ENCODE measurements at regions not wholly inside any gene's neighbourhood (a gene's known extent, or its start where the extent isn't known, plus 50 kb on each side); places are given as distances from the start of the nearest gene placed in this dataset.

- no peak for DNase-seq (ENCODE audit: low read depth)
These were observed 372.6 kb downstream of the SOX11 start for GRCh38 chr2:6064757-6065156.

DNA sequence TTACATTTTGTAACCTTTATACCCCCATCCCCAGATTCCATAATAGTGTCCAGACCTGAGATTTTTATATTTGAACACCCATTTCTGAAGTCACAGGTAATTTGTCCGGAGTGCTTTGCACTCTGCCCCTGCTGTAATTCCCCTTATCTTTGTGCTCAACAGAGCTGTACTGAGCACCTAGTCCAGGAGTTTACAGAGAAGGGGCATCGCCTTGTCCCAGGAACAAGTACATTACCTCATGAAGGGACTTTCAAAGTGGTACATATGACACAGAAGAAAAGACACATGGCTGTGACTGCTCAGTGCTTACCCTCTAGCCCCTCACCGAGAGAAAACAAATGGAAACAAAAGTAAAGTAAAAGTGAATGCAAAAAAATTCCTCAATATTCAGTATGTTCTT, 373.5 kb downstream of the SOX11 start:
- no peak for DNase-seq (ENCODE audit: low read depth)

GRCh38 chr2:6067089-6067488, 374.9 kb downstream of the SOX11 start:
- no peak for DNase-seq (ENCODE audit: low read depth)

GRCh38 chr2:6067806-6068205, 375.6 kb downstream of the SOX11 start:
- no peak for DNase-seq (ENCODE audit: low read depth)

GRCh38 chr2:6068429-6068828, 376.2 kb downstream of the SOX11 start:
- DNase-seq (ENCODE audit: low read depth): no peak

DNA sequence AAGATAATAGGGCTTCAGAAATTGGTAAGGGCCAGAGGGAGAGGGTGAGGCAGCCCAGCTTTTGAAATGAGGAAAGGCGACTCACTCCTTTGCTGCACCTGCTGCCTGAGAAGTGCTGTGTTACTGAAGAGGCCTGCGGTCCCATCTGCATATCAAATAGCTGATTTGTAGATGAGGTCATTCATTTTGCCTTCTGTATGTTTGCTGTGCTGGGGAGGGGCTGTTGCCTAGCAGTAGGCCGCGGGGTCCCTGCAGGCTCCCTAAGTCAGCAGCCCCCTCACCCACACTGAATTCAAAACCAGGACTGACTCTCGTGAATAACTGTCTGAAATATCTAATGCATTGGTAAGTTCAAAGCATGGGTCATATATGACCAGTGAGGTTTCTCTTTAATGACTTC, 377.2 kb downstream of the SOX11 start:
- no peak for DNase-seq (ENCODE audit: low read depth)

DNA sequence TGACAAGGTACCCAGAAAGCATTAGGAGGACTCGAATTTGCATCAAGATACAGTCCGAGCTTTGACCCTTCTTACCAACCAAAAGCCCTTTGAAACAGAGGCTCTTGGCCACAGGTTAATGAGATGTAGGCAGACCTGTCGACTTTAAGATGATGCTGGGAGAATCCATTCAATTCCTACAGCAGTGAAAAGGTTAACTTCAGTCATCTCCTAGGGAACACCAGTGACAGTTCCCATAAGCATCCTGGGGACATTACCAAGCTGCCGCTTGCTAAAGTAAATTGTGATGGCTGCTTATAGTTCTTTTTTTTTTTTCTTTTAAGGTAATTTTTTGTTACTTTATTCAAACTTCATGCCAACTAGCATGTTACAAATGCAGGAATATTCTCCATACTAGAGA, 379.3 kb downstream of the SOX11 start:
- no peak for DNase-seq (ENCODE audit: low read depth)

DNA sequence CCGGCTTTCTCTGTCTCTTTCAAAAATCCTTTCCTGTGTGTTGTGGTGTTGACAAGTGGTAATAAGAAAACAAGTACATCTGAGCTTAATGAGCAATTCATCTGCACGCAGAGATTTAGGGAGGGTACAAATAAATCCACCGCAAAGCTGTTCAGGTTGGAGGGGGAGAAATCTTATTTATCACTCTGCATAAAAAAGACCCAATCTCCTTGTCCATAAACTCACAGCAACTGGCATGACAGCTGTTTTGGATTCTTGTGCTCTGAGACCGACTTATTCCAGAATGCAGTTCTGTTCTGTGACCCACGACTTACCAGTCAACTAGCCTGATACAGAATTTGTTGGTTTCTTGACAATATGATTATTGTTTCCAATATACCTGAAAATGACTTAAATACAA, 380.1 kb downstream of the SOX11 start:
- DNase-seq (ENCODE audit: low read depth): no peak

GRCh38 chr2:6072768-6073167, 380.6 kb downstream of the SOX11 start:
- DNase-seq (ENCODE audit: low read depth): no peak

- no peak for DNase-seq (ENCODE audit: low read depth)
These were observed 381.3 kb downstream of the SOX11 start for GRCh38 chr2:6073191-6074088.

GRCh38 chr2:6074089-6074643, 382.0 kb downstream of the SOX11 start:
- no peak for DNase-seq (ENCODE audit: low read depth)

DNA sequence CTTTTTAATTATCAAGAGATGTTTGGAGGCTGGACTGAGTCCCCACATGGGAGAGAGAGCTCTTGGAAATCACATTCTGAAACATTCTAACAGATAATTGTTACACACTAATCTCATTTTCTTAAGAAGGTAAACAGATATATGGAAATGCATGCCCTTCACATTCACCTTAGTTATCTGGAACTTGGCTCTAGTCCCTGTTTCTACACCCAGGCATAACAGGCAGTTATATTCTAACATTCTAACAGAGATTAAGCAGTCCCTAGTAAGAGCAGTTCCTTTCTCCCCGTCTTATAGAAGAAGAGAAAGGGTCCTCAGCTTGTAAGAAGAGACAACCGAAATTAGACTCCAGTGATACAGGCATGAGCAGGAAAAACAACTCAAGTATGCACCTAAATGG, 385.4 kb downstream of the SOX11 start:
- DNase-seq (ENCODE audit: low read depth): no peak

- no peak for DNase-seq (ENCODE audit: low read depth)
These were observed 386.2 kb downstream of the SOX11 start for GRCh38 chr2:6078414-6078813.

DNA sequence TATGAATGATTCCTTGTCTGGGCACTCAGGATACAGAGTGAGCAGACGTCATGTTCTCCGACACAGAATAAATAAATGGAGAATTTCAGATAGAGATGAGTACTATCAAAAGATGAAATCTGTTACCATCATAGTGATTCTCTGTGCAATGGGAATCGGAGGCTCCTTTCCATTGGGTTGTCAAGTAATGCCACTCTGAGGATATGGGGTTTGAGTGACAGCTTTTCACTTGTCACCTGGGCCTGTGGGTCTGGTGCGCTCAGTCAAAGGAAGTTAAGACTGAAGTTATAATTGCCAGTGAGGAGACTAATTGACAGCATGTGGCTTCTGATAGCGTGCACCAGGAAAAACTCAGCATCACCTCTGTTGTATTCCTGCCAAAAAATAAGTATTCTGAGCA, 387.2 kb downstream of the SOX11 start:
- no peak for DNase-seq (ENCODE audit: low read depth)

GRCh38 chr2:6080932-6081753, 389.0 kb downstream of the SOX11 start:
- no peak for DNase-seq (ENCODE audit: low read depth)

GRCh38 chr2:6081955-6082624, 389.9 kb downstream of the SOX11 start:
- no peak for DNase-seq (ENCODE audit: low read depth)

DNA sequence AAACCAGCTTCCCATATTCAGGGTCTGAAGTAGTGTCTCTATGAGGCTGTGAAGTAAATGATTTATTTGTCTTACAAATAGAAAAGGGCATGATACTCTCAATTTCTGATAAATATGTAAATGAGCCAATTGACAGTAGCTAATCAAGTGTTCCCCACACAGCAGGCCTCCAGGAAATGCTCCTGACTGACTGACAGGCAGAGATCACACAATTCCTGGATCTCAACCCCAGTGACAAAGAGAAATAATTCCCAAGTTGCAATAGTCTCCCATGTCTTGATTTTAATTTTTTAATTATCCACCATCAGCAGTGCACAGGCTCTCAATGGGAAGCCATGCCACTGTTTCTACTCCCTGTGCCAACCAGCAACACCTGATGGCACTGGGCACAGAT, 390.4 kb downstream of the SOX11 start:
- DNase-seq (ENCODE audit: low read depth): no peak

DNA sequence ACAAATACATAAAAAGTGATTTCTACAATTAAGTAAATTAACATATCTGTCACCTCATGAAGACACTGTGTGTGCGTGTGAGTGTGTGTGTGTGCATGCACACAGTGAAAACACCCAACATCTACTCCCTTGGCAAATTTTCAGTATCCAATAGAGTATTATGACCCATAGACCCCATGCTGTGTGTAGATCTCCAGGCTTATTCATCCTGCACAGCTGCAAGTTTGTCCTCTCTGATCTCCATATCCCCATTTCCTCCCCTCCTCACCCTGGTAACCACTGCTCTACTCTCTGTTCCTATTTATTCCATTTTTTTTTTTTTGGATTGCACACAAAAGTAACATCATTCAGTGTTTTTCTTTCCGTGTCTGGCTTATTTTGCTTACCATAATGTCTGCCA, 391.0 kb downstream of the SOX11 start:
- DNase-seq (ENCODE audit: low read depth): no peak

DNA sequence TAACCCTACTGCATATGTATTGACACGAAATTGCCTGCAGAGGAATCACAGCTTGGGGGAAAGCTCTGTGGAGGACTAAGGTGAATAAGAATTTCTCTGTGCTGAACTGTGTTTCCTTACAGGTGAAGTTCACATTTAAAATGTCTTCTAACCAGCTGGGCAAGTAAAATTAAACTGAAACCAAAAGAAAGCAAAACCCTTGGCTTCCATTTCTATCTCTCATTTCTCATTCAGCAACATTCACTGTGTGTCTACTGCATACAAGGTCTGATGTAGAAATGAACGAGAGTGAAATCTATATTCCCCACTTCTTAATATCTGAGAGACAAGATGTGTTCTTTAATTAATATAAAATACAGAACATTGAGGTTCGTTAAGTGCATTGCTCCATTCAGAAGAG, 397.3 kb downstream of the SOX11 start:
- DNase-seq (ENCODE audit: low read depth): no peak

DNA sequence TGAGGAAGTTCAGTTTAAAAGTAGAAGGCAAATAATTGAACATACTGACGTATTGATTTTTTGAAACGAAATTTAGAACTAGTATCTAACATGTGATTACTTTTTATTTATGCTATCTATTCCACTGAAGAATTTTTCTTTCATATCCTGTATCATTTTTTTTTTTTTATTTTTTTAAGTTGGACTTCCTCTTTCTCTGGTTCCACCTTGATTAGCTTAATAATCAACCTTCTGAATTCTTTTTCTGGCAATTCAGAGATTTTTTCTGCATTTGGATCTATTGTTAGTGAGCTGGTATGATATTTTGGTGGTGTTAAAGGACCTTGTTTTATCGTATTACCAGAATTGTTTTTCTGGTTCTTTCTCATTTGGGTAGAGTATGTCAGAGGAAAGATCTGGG, 411.2 kb downstream of the SOX11 start:
- DNase-seq (ENCODE audit: low read depth): no peak

DNA sequence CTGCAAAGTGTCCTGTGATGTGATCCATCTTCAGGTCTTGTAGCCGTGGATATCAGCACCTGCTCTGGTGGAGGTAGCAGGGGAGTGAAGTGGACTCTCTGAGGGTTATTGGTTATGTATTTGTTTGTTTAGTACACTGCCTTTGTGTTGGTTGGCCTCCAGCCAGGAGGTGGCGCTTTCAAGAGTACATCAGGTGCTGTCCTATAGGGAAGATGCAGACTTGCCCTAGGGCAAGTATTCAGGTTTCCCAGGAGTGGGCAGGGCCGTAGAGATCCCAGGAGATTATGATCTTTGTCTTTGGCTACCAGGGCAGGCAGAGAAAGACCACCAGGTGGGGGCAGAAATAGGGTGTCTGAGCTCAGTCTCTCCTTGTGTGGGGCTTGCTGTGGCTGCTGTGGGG, 411.8 kb downstream of the SOX11 start:
- DNase-seq (ENCODE audit: low read depth): no peak

DNA sequence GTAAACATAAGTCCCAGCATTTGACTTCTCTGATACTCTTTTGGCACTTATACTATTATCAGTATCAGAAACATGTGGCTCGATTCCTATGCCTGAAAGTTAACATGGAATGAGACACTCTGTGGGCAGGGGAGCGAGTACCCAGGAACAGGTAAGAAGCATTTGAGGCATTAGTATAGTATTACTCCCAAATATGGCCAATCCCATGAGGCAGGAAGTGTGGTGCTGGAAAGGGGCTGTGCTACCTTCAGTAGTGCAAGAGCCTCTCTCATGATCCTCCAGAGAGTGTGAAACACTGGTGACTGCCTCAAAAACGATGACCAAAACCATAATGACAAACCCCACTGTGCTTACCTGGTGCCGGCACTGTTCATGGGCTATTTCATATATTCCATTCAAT, 415.1 kb downstream of the SOX11 start:
- no peak for DNase-seq (ENCODE audit: low read depth)
